ENCODE measurements at regions not wholly inside any gene's neighbourhood (a gene's known extent, or its start where the extent isn't known, plus 50 kb on each side); places are given as distances from the start of the nearest gene placed in this dataset.

GRCh38 chr4:157728215-157728614, 444.6 kb downstream of the GASK1B start:
- ATAC-seq (no peak), DNase-seq (no peak)
- Histone ChIP-seq H3K4me1 (no peaks in the 10 kb centered on the region), H3K4me3 (no peak overlapping the region), H3K27me3 (no peaks in the 10 kb centered on the region), H3K36me3 (no peaks in the 10 kb centered on the region), H3K9me3 (no peaks in the 10 kb centered on the region), H3K27ac (no peak overlapping the region)
- intact Hi-C loops (cut with DNase I), result no loop called here
- WGBS, 4 donors, result 77 to 97% (median 89%) methylated on average over 2 to 3 of the region's 3 CpGs
- TF ChIP-seq CTCF (IDR thresholded peaks at IDR 0.05), result no peak
- TF ChIP-seq POLR2A (IDR thresholded peaks at IDR 0.05), result no peak

DNA sequence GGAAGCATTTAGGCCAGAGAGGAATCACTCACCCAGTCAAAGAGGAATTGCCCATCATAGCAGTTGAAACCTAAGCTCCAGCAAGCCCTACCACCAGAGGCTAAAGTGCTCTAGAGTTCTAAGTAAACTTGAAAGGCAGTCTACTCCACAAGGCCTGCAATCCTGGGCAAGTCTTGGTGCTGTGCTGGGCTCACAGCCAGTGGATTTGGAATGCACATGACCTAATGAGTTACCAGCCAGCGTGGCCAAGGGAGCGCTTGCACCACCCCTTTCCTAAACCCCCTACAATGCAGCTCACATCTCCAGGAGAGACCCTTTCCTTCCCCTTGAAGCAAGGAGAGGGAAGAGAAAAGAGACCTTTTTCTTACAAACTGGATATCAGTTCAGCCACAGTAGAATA, 445.7 kb downstream of the GASK1B start:
- intact Hi-C loops (cut with DNase I), result no loop called here
- ATAC-seq, result no peak
- Histone ChIP-seq H3K9me3 (no peaks in the 10 kb centered on the region), H3K4me3 (no peak overlapping the region), H3K27ac (no peak overlapping the region), H3K4me1 (no peaks in the 10 kb centered on the region), H3K27me3 (no peaks in the 10 kb centered on the region), H3K36me3 (no peaks in the 10 kb centered on the region)
- TF ChIP-seq POLR2A (IDR thresholded peaks at IDR 0.05) (no peak), CTCF (IDR thresholded peaks at IDR 0.05) (no peak)
- DNase-seq, result no peak
- WGBS, 4 donors, result 66 to 76% (median 70%) methylated on average over 2 of the region's 2 CpGs

GRCh38 chr4:157722146-157722545, 450.7 kb downstream of the GASK1B start:
- no peak for DNase-seq
- no peak for ATAC-seq
- TF ChIP-seq CTCF (IDR thresholded peaks at IDR 0.05), result no peak
- H3K27ac ChIP-seq, result no peak overlapping the region
- no peaks in the 10 kb centered on the region for H3K27me3 ChIP-seq
- intact Hi-C loops (cut with DNase I), result no loop called here
- no peaks in the 10 kb centered on the region for H3K36me3 ChIP-seq
- H3K4me3 ChIP-seq, result no peak overlapping the region
- no peaks in the 10 kb centered on the region for H3K4me1 ChIP-seq
- H3K9me3 ChIP-seq, result no peaks in the 10 kb centered on the region

- no peaks in the 10 kb centered on the region for H3K27me3 ChIP-seq
- no peaks in the 10 kb centered on the region for H3K36me3 ChIP-seq
- no peak for ATAC-seq
- no peaks in the 10 kb centered on the region for H3K9me3 ChIP-seq
- DNase-seq, result no peak
- H3K4me1 ChIP-seq, result no peaks in the 10 kb centered on the region
- H3K4me3 ChIP-seq, result no peak overlapping the region
- intact Hi-C loops (cut with DNase I), result no loop called here
- H3K27ac ChIP-seq, result no peak overlapping the region
- 42 to 48% (median 46%) methylated on average over 4 of the region's 4 CpGs for WGBS, 4 donors
- TF ChIP-seq CTCF (IDR thresholded peaks at IDR 0.05) (no peak), POLR2A (IDR thresholded peaks at IDR 0.05) (no peak)
Measured at GRCh38 chr4:157713342-157713741, 459.5 kb downstream of the GASK1B start.
